ENCODE measurements at regions not wholly inside any gene's neighbourhood (a gene's known extent, or its start where the extent isn't known, plus 50 kb on each side); places are given as distances from the start of the nearest gene placed in this dataset.

DNA sequence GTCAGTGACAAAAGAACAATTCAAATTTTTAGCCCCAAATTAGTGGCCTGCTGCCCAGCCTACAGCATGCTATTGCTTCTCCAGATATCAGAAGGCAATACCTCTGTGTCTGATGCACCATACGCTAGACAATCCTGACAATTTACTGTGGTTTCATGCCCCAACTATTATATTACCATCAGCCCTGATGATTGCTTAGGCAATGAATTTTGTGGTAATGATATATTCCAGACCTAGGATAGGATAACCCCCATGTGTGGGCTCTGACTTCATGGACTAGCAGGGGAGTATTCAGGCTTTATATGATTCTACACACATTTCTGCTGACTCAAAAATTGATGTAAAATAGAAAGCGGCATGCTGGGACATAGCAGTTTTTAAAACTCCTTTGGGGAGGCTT is 168.7 kb upstream of the FST start:
- TF ChIP-seq SP1 (IDR thresholded peaks at IDR 0.05), result no peak
- TF ChIP-seq, protein P1, sequence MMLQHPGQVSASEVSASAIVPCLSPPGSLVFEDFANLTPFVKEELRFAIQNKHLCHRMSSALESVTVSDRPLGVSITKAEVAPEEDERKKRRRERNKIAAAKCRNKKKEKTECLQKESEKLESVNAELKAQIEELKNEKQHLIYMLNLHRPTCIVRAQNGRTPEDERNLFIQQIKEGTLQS (IDR thresholded peaks at IDR 0.05), result no peak
- TF ChIP-seq RAD21 (IDR thresholded peaks at IDR 0.05), result no peak
- TF ChIP-seq TAF1 (conservative IDR thresholded peaks at IDR 0.05), result no peak
- no peak for TF ChIP-seq HNF4G (IDR thresholded peaks at IDR 0.05)
- TF ChIP-seq, protein P2, sequence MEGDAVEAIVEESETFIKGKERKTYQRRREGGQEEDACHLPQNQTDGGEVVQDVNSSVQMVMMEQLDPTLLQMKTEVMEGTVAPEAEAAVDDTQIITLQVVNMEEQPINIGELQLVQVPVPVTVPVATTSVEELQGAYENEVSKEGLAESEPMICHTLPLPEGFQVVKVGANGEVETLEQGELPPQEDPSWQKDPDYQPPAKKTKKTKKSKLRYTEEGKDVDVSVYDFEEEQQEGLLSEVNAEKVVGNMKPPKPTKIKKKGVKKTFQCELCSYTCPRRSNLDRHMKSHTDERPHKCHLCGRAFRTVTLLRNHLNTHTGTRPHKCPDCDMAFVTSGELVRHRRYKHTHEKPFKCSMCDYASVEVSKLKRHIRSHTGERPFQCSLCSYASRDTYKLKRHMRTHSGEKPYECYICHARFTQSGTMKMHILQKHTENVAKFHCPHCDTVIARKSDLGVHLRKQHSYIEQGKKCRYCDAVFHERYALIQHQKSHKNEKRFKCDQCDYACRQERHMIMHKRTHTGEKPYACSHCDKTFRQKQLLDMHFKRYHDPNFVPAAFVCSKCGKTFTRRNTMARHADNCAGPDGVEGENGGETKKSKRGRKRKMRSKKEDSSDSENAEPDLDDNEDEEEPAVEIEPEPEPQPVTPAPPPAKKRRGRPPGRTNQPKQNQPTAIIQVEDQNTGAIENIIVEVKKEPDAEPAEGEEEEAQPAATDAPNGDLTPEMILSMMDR (IDR thresholded peaks at IDR 0.05; ENCODE audit: low read depth, low read length, missing input control), result no peak
- TF ChIP-seq RXRA (IDR thresholded peaks at IDR 0.05), result no peak
- TF ChIP-seq FOXA1 (IDR thresholded peaks at IDR 0.05), result no peak
- no peak for TF ChIP-seq HNF4A (conservative IDR thresholded peaks at IDR 0.05)
- TF ChIP-seq FOXA2 (IDR thresholded peaks at IDR 0.05), result no peak
- TF ChIP-seq NR2F2 (IDR thresholded peaks at IDR 0.05), result no peak
- TF ChIP-seq YY1 (IDR thresholded peaks at IDR 0.05), result no peak
- TF ChIP-seq, protein P3, sequence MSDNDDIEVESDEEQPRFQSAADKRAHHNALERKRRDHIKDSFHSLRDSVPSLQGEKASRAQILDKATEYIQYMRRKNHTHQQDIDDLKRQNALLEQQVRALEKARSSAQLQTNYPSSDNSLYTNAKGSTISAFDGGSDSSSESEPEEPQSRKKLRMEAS (IDR thresholded peaks at IDR 0.05), result no peak
- no peak for TF ChIP-seq GABPA (IDR thresholded peaks at IDR 0.05 in 1 of 2, conservative IDR thresholded peaks at IDR 0.05 in 1 of 2)
- TF ChIP-seq EGR1 (IDR thresholded peaks at IDR 0.05; ENCODE audit: low read depth in 2 of 2), result no peak
- TF ChIP-seq JUND (IDR thresholded peaks at IDR 0.05), result no peak
- TF ChIP-seq, protein P4, sequence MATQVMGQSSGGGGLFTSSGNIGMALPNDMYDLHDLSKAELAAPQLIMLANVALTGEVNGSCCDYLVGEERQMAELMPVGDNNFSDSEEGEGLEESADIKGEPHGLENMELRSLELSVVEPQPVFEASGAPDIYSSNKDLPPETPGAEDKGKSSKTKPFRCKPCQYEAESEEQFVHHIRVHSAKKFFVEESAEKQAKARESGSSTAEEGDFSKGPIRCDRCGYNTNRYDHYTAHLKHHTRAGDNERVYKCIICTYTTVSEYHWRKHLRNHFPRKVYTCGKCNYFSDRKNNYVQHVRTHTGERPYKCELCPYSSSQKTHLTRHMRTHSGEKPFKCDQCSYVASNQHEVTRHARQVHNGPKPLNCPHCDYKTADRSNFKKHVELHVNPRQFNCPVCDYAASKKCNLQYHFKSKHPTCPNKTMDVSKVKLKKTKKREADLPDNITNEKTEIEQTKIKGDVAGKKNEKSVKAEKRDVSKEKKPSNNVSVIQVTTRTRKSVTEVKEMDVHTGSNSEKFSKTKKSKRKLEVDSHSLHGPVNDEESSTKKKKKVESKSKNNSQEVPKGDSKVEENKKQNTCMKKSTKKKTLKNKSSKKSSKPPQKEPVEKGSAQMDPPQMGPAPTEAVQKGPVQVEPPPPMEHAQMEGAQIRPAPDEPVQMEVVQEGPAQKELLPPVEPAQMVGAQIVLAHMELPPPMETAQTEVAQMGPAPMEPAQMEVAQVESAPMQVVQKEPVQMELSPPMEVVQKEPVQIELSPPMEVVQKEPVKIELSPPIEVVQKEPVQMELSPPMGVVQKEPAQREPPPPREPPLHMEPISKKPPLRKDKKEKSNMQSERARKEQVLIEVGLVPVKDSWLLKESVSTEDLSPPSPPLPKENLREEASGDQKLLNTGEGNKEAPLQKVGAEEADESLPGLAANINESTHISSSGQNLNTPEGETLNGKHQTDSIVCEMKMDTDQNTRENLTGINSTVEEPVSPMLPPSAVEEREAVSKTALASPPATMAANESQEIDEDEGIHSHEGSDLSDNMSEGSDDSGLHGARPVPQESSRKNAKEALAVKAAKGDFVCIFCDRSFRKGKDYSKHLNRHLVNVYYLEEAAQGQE (IDR thresholded peaks at IDR 0.05), result no peak
- DNase-seq (ENCODE audit: low spot score), result no peak
- WGBS, result 96% methylated on average over 2 of the region's 2 CpGs

DNA sequence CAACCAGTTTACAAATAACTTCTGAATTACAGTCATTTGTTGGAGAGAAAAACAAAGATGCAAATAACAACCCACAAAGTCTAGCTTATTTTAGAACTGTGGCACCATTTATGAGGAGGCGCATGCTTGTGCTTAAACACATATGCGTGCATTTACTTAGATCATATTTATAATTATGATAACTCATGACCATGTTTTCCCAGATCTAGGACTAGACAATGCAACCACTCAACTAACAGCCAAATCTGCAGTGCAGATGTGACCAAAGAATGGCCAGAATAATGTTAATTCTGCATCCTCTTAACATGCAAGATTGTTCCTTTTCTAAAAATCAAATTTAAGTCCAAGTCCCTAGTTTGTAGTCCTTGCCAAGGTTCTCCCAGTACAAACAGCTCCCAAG is 167.3 kb upstream of the FST start:
- H3K9ac ChIP-seq (ENCODE audit: low read depth in 1 of 2, low read length in 2 of 2), result no peak overlapping the region
- 95% methylated on average over 2 of the region's 2 CpGs for WGBS
- TF ChIP-seq, protein P3 (IDR thresholded peaks at IDR 0.05), result no peak
- no peak for TF ChIP-seq FOXA2 (IDR thresholded peaks at IDR 0.05)
- TF ChIP-seq, protein P4 (IDR thresholded peaks at IDR 0.05), result no peak
- TF ChIP-seq FOXA1 (IDR thresholded peaks at IDR 0.05), result no peak
- TF ChIP-seq, protein P1 (IDR thresholded peaks at IDR 0.05), result no peak
- TF ChIP-seq GABPA (IDR thresholded peaks at IDR 0.05 in 1 of 2, conservative IDR thresholded peaks at IDR 0.05 in 1 of 2), result no peak
- TF ChIP-seq RXRA (IDR thresholded peaks at IDR 0.05), result no peak
- TF ChIP-seq RAD21 (IDR thresholded peaks at IDR 0.05), result no peak
- no peak for TF ChIP-seq TAF1 (conservative IDR thresholded peaks at IDR 0.05)
- TF ChIP-seq HNF4G (IDR thresholded peaks at IDR 0.05), result no peak
- TF ChIP-seq, protein P5, sequence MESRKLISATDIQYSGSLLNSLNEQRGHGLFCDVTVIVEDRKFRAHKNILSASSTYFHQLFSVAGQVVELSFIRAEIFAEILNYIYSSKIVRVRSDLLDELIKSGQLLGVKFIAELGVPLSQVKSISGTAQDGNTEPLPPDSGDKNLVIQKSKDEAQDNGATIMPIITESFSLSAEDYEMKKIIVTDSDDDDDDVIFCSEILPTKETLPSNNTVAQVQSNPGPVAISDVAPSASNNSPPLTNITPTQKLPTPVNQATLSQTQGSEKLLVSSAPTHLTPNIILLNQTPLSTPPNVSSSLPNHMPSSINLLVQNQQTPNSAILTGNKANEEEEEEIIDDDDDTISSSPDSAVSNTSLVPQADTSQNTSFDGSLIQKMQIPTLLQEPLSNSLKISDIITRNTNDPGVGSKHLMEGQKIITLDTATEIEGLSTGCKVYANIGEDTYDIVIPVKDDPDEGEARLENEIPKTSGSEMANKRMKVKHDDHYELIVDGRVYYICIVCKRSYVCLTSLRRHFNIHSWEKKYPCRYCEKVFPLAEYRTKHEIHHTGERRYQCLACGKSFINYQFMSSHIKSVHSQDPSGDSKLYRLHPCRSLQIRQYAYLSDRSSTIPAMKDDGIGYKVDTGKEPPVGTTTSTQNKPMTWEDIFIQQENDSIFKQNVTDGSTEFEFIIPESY (IDR thresholded peaks at IDR 0.05), result no peak
- TF ChIP-seq YY1 (IDR thresholded peaks at IDR 0.05), result no peak
- no peak for TF ChIP-seq NR2F2 (IDR thresholded peaks at IDR 0.05)

More for the DNA sequence above, 168.7 kb upstream of the FST start:
- Histone ChIP-seq H3K36me3 (ENCODE audit: control insufficient read depth in 4 of 4, insufficient read depth in 3 of 4, low read depth in 1 of 4, low read length in 3 of 4) (no peaks in the 10 kb centered on the region), H3K9me3 (ENCODE audit: control insufficient read depth in 4 of 4, low read length in 3 of 4) (peaks cover 0 to 5% (median 1%) of the 10 kb centered on the region in 4 donors), H3K4me1 (ENCODE audit: control insufficient read depth in 4 of 4, insufficient read depth in 4 of 4, low read length in 3 of 4) (no peaks in the 10 kb centered on the region), H3K9ac (ENCODE audit: low read depth in 1 of 2, low read length in 2 of 2) (no peak overlapping the region), H3K27me3 (ENCODE audit: control insufficient read depth in 4 of 4, insufficient read depth in 4 of 4, low read length in 3 of 4) (no peaks in the 10 kb centered on the region), H3K4me3 (ENCODE audit: low read depth in 1 of 3, low read length in 3 of 3) (no peak overlapping the region), H3K27ac (ENCODE audit: low read depth in 1 of 2, low read length in 2 of 2) (no peak overlapping the region)

More for the DNA sequence above, 167.3 kb upstream of the FST start:
- Histone ChIP-seq H3K9me3 (ENCODE audit: control insufficient read depth in 4 of 4, low read length in 3 of 4) (peaks cover 0 to 5% (median 1%) of the 10 kb centered on the region in 4 donors), H3K4me3 (ENCODE audit: low read depth in 1 of 3, low read length in 3 of 3) (no peak overlapping the region), H3K4me1 (ENCODE audit: control insufficient read depth in 4 of 4, insufficient read depth in 4 of 4, low read length in 3 of 4) (no peaks in the 10 kb centered on the region), H3K27ac (ENCODE audit: low read depth in 1 of 2, low read length in 2 of 2) (no peak overlapping the region), H3K36me3 (ENCODE audit: control insufficient read depth in 4 of 4, insufficient read depth in 3 of 4, low read depth in 1 of 4, low read length in 3 of 4) (no peaks in the 10 kb centered on the region), H3K27me3 (ENCODE audit: control insufficient read depth in 4 of 4, insufficient read depth in 4 of 4, low read length in 3 of 4) (no peaks in the 10 kb centered on the region)
- no peak for DNase-seq (ENCODE audit: low spot score)

All from liver (tissue), 8 donors.